ENCODE measurements at regions not wholly inside any gene's neighbourhood (a gene's known extent, or its start where the extent isn't known, plus 50 kb on each side); places are given as distances from the start of the nearest gene placed in this dataset.

DNA sequence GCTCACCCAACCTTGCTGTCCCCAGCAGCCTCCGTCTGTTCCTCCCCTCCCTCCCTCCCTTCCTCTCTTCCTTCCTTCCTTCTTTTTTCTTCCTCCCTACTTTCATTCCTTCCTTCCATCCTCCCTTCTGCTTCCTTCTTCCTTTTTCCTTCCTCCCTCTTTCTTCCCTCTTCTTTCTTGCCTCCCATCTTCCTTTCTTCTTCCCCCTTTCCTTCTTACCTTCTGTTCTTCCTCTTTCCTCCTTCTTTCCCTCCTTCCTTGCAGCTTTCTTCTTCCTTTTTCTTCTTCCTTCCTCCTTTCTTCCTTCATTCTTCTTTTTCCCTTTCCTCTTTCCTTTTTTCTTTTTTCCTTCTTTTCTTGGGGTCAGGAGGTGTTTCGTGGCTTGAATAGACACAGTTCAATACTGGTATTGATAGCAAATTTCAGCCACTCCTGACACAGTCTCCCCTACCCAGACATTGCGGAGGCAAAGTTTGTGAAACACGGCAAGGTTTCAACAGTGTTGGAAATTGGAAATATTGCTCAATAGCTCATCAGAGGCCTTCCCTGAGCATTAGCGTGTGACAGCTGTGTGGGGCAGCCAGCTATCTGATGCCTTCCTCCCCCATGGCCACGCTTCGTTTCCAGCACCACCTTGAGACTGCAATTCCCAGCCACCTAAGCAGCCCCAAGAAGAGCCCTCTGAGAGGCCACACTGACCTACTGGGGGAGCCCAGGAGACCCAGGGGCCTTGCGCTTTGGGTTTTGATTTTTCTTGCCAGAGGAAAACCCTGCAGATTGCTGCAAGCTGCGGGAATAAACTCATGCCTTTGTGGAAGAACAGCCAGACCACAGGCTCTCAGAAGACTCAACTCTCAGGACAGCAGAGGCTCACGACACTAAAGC is 82.2 kb downstream of the KLF15 start:
- H3K4me3 ChIP-seq (ENCODE audit: insufficient read depth, low read depth, low read length) = no peak overlapping the region
- H3K27me3 ChIP-seq (ENCODE audit: control insufficient read depth, insufficient read depth, low read length) = peaks cover 15% of the 10 kb centered on the region
- DNase-seq (no peak), ATAC-seq (ENCODE audit: low read depth) (no peak)
- intact Hi-C loops (cut with micrococcal nuclease) = no loop called here
- ChIA-PET POLR2A (ENCODE audit: unreplicated experiment) (no interaction called here), CTCF (no interaction called here)
- H2BK20ac ChIP-seq (ENCODE audit: low read depth, low read length) = no peak overlapping the region
- 83% methylated on average over 2 of the region's 10 CpGs; no CpG with 5 or more reads in 1 of the 2 experiments for WGBS, 2 experiments (ENCODE audit: extremely low coverage in 2 of 2, insufficient read length in 1 of 2)
- H4K5ac ChIP-seq (ENCODE audit: low read depth, low read length) = no peak overlapping the region
- peak overlapping the region; percentile 34 for H2AFZ ChIP-seq (replicated peaks; ENCODE audit: low read length, poor library complexity)
- no peak overlapping the region for H2AK5ac ChIP-seq (ENCODE audit: low read depth, low read length)
- no peak overlapping the region for H2BK15ac ChIP-seq (ENCODE audit: low read depth, low read length)
- H3K23ac ChIP-seq (ENCODE audit: low read depth, low read length) = no peak overlapping the region
- no peaks in the 10 kb centered on the region for H3K79me1 ChIP-seq (ENCODE audit: low read depth in 1 of 2, low read length in 2 of 2)
- no peaks in the 10 kb centered on the region for H3K9me1 ChIP-seq (ENCODE audit: insufficient read depth, low read length)
- TF ChIP-seq RCOR1 (IDR thresholded peaks at IDR 0.05; ENCODE audit: insufficient replicate concordance, low read length) = no peak
- no peak for TF ChIP-seq BHLHE40 (IDR thresholded peaks at IDR 0.05; ENCODE audit: low read depth, low read length)
- TF ChIP-seq NFE2L2 (IDR thresholded peaks at IDR 0.05; ENCODE audit: low read depth, low read length) = no peak
- TF ChIP-seq CEBPB (IDR thresholded peaks at IDR 0.05; ENCODE audit: low read depth, low read length) = peak; percentile 61
- dilution Hi-C loops (cut with HindIII; ENCODE audit: low sequenced_read_pairs, unreplicated experiment) = no loop called here
- no peak overlapping the region for H3K27ac ChIP-seq (ENCODE audit: insufficient read depth, low read length)
- H3K4ac ChIP-seq (ENCODE audit: low read depth, low read length) = no peak overlapping the region
- no peak overlapping the region for H3K4me2 ChIP-seq (ENCODE audit: low read depth, low read length)
- no peak overlapping the region for H3K56ac ChIP-seq (ENCODE audit: extremely low read depth, insufficient read depth, low read length)
- no peak overlapping the region for H4K91ac ChIP-seq (ENCODE audit: insufficient read depth, low read depth, low read length)
- no peak overlapping the region for H2AK9ac ChIP-seq (replicated peaks; ENCODE audit: low read depth, low read length, poor library complexity)
- in situ Hi-C loops (cut with MboI; ENCODE audit: low sequenced_read_pairs) = no loop called here
- H4K20me1 ChIP-seq (ENCODE audit: insufficient read depth, low read length) = no peaks in the 10 kb centered on the region
- BruUV-seq (replicated peaks) = no TSS peak
- no peak overlapping the region for H3K14ac ChIP-seq (replicated peaks; ENCODE audit: low read depth, low read length)
- peaks cover 5% of the 10 kb centered on the region for H3K4me1 ChIP-seq (ENCODE audit: control insufficient read depth, insufficient read depth, low read length)
- H3K18ac ChIP-seq (ENCODE audit: low read depth, low read length) = no peak overlapping the region
- no peak overlapping the region for H4K8ac ChIP-seq (ENCODE audit: low read depth in 2 of 2, low read length in 2 of 2)
- no peaks in the 10 kb centered on the region for H3K36me3 ChIP-seq (ENCODE audit: control insufficient read depth, insufficient read depth, low read length)
- no peak overlapping the region for H2BK5ac ChIP-seq (ENCODE audit: low read depth, low read length, poor library complexity, severe bottlenecking)
- H3K9me3 ChIP-seq (ENCODE audit: control insufficient read depth, insufficient read depth, low read length) = no peaks in the 10 kb centered on the region
- no peak overlapping the region for H3K9ac ChIP-seq (ENCODE audit: low read depth, low read length)
- H2BK120ac ChIP-seq (ENCODE audit: low read depth, low read length) = no peak overlapping the region

All from IMR-90 (cell line).